H1 (cell line): ENCODE measurements at regions not wholly inside any gene's neighbourhood (a gene's known extent, or its start where the extent isn't known, plus 50 kb on each side); places are given as distances from the start of the nearest gene placed in this dataset.
"Not testable (repeated sequence)": the region's sequence is repeated elsewhere in the genome, so short reads cannot be mapped to it uniquely, and the experiment has no call there.

Experiments
- CTCF ChIP-seq, 3 experiments: IDR thresholded peaks; 1 replicate in 2 of 3; 2 replicates in 1 of 3; pipeline versions ENCODE4 v1.5.1 to v1.6.1; 2011; ENCODE audit warnings: low read length in 3 of 3, mild to moderate bottlenecking in 3 of 3, inconsistent platforms in 2 of 3, low read depth in 1 of 3, moderate library complexity in 1 of 3; ENCODE audit not compliant: insufficient read depth in 1 of 3; ENCODE audit errors: control extremely low read depth in 1 of 3
- EP300 ChIP-seq, 2 experiments: IDR thresholded peaks; 1 replicate in 1 of 2; 2 replicates in 1 of 2; pipeline ENCODE4 v1.6.1; 2011 to 2012; ENCODE audit warnings: low read depth in 2 of 2, low read length in 2 of 2, mild to moderate bottlenecking in 2 of 2, borderline replicate concordance in 1 of 2, inconsistent platforms in 1 of 2, moderate library complexity in 1 of 2
- EZH2 ChIP-seq: fragments of 200-600 bp; sonication (generic); IDR thresholded peaks from 2 replicates; pipeline ENCODE4 v1.7.1; 2012; ENCODE audit warnings: low read depth, mild to moderate bottlenecking, moderate library complexity, low read length, inconsistent platforms; ENCODE audit not compliant: severe bottlenecking
- KDM5A ChIP-seq: fragments of 200-600 bp; IDR thresholded peaks from 2 replicates; pipeline ENCODE4 v1.7.1; 2012; ENCODE audit warnings: mild to moderate bottlenecking, low read length, inconsistent platforms, mixed read lengths
- POLR2A ChIP-seq, 2 experiments: IDR thresholded peaks; 1 replicate in 1 of 2; 2 replicates in 1 of 2; pipeline ENCODE4 v1.6.1; 2011; ENCODE audit warnings: low read depth in 2 of 2, low read length in 2 of 2, mild to moderate bottlenecking in 2 of 2; ENCODE audit errors: control extremely low read depth in 1 of 2
- SIN3A ChIP-seq, 2 experiments: IDR thresholded peaks in 1 of 2; conservative IDR thresholded peaks in 1 of 2; 2 replicates each; pipeline ENCODE4 v1.6.1; 2011 to 2012; ENCODE audit warnings: low read length in 2 of 2, improper control_type of control experiment in 1 of 2, low read depth in 1 of 2, mild to moderate bottlenecking in 1 of 2

- not testable (repeated sequence) for TF ChIP-seq EZH2; SIN3A (conservative IDR thresholded peaks at IDR 0.05 in 1 of 2, IDR thresholded peaks at IDR 0.05 in 1 of 2; ENCODE audit: low read depth in 1 of 2, low read length in 2 of 2); POLR2A (IDR thresholded peaks at IDR 0.05; ENCODE audit: control extremely low read depth in 1 of 2, low read depth in 2 of 2, low read length in 2 of 2); CTCF (IDR thresholded peaks at IDR 0.05; ENCODE audit: control extremely low read depth in 1 of 3, insufficient read depth in 1 of 3, low read depth in 1 of 3, low read length in 3 of 3); KDM5A; EP300 (IDR thresholded peaks at IDR 0.05; ENCODE audit: borderline replicate concordance in 1 of 2, low read depth in 2 of 2, low read length in 2 of 2)
These were observed 1305.5 kb downstream of the CDH12 start for GRCh38 chr5:21547656-21548055.
